Right lobe of liver (tissue), 6 donors: ENCODE measurements at regions not wholly inside any gene's neighbourhood (a gene's known extent, or its start where the extent isn't known, plus 50 kb on each side); places are given as distances from the start of the nearest gene placed in this dataset.
"Not testable (repeated sequence)": the region's sequence is repeated elsewhere in the genome, so short reads cannot be mapped to it uniquely, and the experiment has no call there.

Experiments
- ATAC-seq, 4 donors: fragments of 200-7000 bp; cut with Tn5 transposase; one replicate each; pipeline ENCODE4 v1.9.1; 2020; ENCODE audit warnings: mild to moderate bottlenecking in 4 of 4, moderate library complexity in 4 of 4
- DNase-seq, 3 donors: peaks; one replicate each; pipeline ENCODE4 v3.0.0-alpha.2; 2020
- H3K27ac ChIP-seq, 3 donors: fragments of 200-600 bp; one replicate each; pipeline ENCODE4 v1.8.0; 2022
- H3K27me3 ChIP-seq, 2 donors: fragments of 200-600 bp; one replicate each; pipeline ENCODE4 v1.8.0; 2022
- H3K36me3 ChIP-seq, 4 donors: fragments of 200-600 bp; sonication (generic) in 1 of 4; one replicate each; pipeline versions ENCODE4 v1.5.1 to v1.8.0; 2017 to 2022; ENCODE audit warnings: control low read depth in 1 of 4
- H3K4me1 ChIP-seq, 4 donors: fragments of 200-600 bp; sonication (generic) in 1 of 4; one replicate each; pipeline versions ENCODE4 v1.5.1 to v1.8.0; 2017 to 2022; ENCODE audit warnings: control low read depth in 1 of 4
- H3K4me3 ChIP-seq, 3 donors: fragments of 200-600 bp; one replicate each; pipeline ENCODE4 v1.8.0; 2022
- H3K9me3 ChIP-seq, 4 donors: fragments of 200-600 bp; sonication (generic) in 1 of 4; one replicate each; pipeline versions ENCODE4 v1.5.1 to v1.8.0; 2017 to 2022; ENCODE audit warnings: control low read depth in 1 of 4
- POLR2A ChIP-seq: fragments of 450-650 bp; IDR thresholded peaks from one replicate; pipeline ENCODE4 v1.6.1; 2017; ENCODE audit warnings: antibody characterized with exemption, mild to moderate bottlenecking
- WGBS: methylation state at CpG from one replicate; pipeline ENCODE4 v1.1.6; 2018; ENCODE audit warnings: low coverage, low lambda C conversion rate; ENCODE audit not compliant: insufficient coverage; ENCODE audit errors: missing lambda C conversion rate; 5-methylcytosine and 5-hydroxymethylcytosine counted together
- intact Hi-C, 2 donors: fragments of 100-400 bp; cut with DNase I; formaldehyde crosslinking; loops; one replicate each; pipeline versions ENCODE4 v1.11.2 to v1.14.1; 2022
- TF ChIP-seq, protein P1 (sequence below), 4 donors: fragments of 200-600 bp in 3 of 4; fragments of 450-650 bp in 1 of 4; IDR thresholded peaks; one replicate each; pipeline versions ENCODE4 v1.5.1 to v1.8.0; 2016 to 2022; ENCODE audit warnings: antibody characterized with exemption in 4 of 4, mild to moderate bottlenecking in 2 of 4
- donor health status: DM: no; HTN: yes; CAD: no.
- donor health status: DM: no; HTN: no; CAD: no.
- donor health status: DM: no; HTN: no; CAD: no.
- donor health status: DM: no; HTN: yes; CAD: no.
- donor health status: DM: no; HTN: yes; CAD: no.

DNA sequence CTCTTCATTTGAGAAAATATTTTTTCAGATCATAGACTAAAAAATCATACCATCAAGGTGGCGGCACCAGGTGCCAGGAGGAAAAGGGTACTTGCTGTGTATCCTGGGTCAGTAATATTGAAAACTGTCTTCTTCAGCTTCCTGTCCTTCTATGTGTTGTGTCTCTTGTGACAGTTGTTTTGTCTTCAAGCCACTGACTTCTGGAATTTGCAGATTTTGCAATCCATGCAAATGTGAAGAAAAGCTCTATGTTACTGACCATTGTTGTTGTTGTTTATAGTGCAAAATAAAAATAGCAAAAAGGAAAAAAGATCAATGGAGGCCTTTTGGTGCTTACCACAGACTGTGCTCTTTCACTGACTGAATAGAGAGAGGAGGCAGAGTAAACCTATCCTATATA is 83.2 kb upstream of the RHOU start:
- TF ChIP-seq, protein P1, sequence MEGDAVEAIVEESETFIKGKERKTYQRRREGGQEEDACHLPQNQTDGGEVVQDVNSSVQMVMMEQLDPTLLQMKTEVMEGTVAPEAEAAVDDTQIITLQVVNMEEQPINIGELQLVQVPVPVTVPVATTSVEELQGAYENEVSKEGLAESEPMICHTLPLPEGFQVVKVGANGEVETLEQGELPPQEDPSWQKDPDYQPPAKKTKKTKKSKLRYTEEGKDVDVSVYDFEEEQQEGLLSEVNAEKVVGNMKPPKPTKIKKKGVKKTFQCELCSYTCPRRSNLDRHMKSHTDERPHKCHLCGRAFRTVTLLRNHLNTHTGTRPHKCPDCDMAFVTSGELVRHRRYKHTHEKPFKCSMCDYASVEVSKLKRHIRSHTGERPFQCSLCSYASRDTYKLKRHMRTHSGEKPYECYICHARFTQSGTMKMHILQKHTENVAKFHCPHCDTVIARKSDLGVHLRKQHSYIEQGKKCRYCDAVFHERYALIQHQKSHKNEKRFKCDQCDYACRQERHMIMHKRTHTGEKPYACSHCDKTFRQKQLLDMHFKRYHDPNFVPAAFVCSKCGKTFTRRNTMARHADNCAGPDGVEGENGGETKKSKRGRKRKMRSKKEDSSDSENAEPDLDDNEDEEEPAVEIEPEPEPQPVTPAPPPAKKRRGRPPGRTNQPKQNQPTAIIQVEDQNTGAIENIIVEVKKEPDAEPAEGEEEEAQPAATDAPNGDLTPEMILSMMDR (IDR thresholded peaks at IDR 0.05): no peak
- no peak for TF ChIP-seq POLR2A
- no peak for ATAC-seq

DNA sequence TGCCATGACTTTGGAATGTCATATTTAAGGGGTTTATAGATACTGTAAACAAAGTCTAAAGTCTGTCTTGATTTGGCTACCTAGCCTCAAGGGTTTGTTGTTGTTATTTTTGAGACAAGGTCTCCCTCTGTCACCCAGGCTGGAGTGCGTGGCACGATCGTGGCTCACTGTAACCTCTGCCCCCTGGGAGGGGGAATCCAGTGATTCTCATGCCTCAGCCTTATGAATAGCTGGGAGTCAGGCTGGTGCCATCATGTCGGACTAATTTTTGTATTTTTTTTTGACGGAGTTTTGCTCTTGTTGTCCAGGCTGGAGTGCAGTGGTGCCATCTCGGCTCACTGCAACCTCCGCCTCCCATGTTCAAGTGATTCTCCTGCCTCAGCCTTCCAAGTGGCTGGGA is 82.2 kb upstream of the RHOU start:
- H3K27me3 ChIP-seq: peaks cover 12 to 25% of the 10 kb centered on the region in 2 donors
- WGBS: 96% methylated on average over 7 of the region's 7 CpGs

More for the DNA sequence above, 83.2 kb upstream of the RHOU start:
- Histone ChIP-seq H3K9me3 (no peaks in the 10 kb centered on the region), H3K27ac (no peak overlapping the region), H3K27me3 (peaks cover 12 to 30% of the 10 kb centered on the region in 2 donors), H3K4me1 (peaks cover 0 to 25% (median 10%) of the 10 kb centered on the region in 4 donors), H3K36me3 (no peaks in the 10 kb centered on the region), H3K4me3 (no peak overlapping the region)
- no peak for DNase-seq
- intact Hi-C loops: no loop called here
- WGBS: 100% methylated on average over 1 of the region's 1 CpG

DNA sequence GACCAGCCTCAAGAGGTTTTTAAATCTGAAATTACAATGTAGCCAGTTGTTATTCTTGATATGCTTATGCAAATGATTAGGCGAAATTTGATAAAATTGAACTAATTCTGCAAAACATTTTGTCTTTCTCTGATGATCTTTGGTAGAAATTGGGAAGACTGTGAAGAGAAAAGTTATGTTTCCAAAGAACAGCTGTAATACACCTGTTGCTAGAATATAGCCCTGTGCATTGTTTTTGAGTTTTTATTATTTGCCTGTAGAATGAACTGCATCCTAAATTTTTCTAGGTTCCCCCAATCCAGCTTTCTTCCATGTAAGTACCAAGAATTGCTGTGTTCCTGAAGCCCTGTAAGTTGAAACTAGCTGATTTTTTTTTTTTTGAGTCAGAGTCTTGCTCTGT is 81.5 kb upstream of the RHOU start:
- Histone ChIP-seq H3K27me3 (peaks cover 12 to 18% of the 10 kb centered on the region in 2 donors), H3K36me3 (no peaks in the 10 kb centered on the region), H3K4me3 (no peak overlapping the region), H3K9me3 (no peaks in the 10 kb centered on the region), H3K4me1 (peaks cover 0 to 12% (median 4%) of the 10 kb centered on the region in 4 donors), H3K27ac (no peak overlapping the region)
- 89% methylated on average over 1 of the region's 1 CpG for WGBS
- ATAC-seq (no peak), DNase-seq (no peak)
- no peak for TF ChIP-seq POLR2A
- TF ChIP-seq, protein P1 (IDR thresholded peaks at IDR 0.05): no peak
- intact Hi-C loops: no loop called here

More for the DNA sequence above, 82.2 kb upstream of the RHOU start:
- H3K4me1 ChIP-seq: peaks cover 0 to 16% (median 5%) of the 10 kb centered on the region in 4 donors
- intact Hi-C loops, H3K9me3 ChIP-seq, H3K36me3 ChIP-seq, H3K27ac ChIP-seq, DNase-seq, ATAC-seq, H3K4me3 ChIP-seq: not testable (repeated sequence)

DNA sequence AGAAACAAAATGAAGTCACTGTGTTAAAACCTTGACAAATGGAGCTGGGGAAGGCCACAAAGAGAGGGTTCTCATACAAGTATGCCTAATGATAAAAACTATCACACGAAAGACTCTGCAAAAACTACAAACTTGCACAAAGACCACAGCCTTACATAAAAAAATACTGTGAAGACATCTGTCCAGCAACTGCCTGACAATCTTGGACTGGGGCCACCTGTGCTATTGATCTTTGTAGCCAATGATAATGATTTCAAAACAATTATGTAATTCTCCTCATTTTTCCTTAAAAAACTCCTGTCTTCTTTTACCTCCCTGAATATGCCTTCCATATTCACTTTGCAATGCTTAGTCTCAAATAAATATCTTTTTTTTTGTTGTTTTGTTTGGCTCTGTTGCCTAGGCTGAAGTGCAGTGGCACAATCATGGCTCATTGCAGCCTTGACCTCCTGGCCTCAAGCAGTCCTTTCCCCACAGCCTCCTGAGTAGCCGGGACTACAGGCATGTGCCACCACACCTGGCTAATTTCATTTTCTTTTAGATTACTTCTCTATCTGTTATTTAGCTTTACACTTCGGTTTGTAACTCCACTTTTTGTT is 79.4 kb upstream of the RHOU start:
- DNase-seq (peak; percentile 42 to 74 (median 62)), ATAC-seq (peak; percentile 76 to 93 (median 86))
- H3K36me3 ChIP-seq: no peaks in the 10 kb centered on the region
- H3K27me3 ChIP-seq: no peaks in the 10 kb centered on the region
- 45% methylated on average over 3 of the region's 3 CpGs for WGBS
- peaks cover 0 to 12% (median 4%) of the 10 kb centered on the region in 4 donors for H3K4me1 ChIP-seq
- no peaks in the 10 kb centered on the region for H3K9me3 ChIP-seq
- TF ChIP-seq, protein P1 (IDR thresholded peaks at IDR 0.05): no peak
- no peak for TF ChIP-seq POLR2A
- intact Hi-C loops: no loop called here
- no peak overlapping the region for H3K4me3 ChIP-seq
- no peak overlapping the region for H3K27ac ChIP-seq

DNA sequence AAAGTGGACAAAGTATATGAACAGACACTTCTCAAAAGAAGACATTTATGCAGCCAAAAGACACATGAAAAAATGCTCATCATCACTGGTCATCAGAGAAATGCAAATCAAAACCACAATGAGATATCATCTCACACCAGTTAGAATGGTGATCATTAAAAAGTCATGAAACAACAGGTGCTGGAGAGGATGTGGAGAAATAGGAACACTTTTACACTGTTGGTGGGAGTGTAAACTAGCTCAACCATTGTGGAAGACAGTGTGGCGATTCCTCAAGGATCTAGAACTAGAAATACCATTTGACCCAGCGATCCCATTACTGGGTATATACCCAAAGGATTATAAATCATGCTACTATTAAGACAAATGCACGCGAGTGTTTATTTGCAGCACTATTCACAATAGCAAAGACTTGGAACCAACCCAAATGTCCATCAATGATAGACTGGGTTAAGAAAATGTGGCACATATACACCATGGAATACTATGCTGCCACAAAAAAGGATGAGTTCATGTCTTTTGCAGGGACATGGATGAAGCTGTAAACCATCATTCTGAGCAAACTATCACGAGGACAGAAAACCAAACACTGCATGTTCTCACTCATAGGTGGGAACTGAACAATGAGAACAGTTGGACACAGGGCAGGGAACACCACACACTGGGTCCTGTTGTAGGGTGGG is 73.1 kb upstream of the RHOU start:
- H3K27ac ChIP-seq, ATAC-seq, H3K4me3 ChIP-seq, H3K36me3 ChIP-seq, H3K27me3 ChIP-seq, DNase-seq, H3K9me3 ChIP-seq, H3K4me1 ChIP-seq: not testable (repeated sequence)
- intact Hi-C loops: loop anchor here in 1 of 2 donors (10.0 kb wide), 1 partner anchor 593 kb away; no protein-coding TSS in a partner anchor
- 77% methylated on average over 4 of the region's 5 CpGs for WGBS
